ENCODE measurements at regions not wholly inside any gene's neighbourhood (a gene's known extent, or its start where the extent isn't known, plus 50 kb on each side); places are given as distances from the start of the nearest gene placed in this dataset.

GRCh38 chr3:102673271-102674115, 238.7 kb downstream of the ZPLD1 start:
- Histone ChIP-seq H3K9me3 (ENCODE audit: severe bottlenecking) (no peaks in the 10 kb centered on the region), H3K36me3 (no peaks in the 10 kb centered on the region), H3K27ac (peak overlapping the region; percentile 23; the same call in 1 of the 2 replicates), H3K4me3 (ENCODE audit: low read depth, low read length) (peak overlapping the region; percentile 49), H3K27me3 (ENCODE audit: insufficient read depth, low read depth, severe bottlenecking) (no peaks in the 10 kb centered on the region)
- DNase-seq, result peak; percentile 76
- peak; percentile 68 for TF ChIP-seq CTCF (IDR thresholded peaks at IDR 0.05; ENCODE audit: low read depth, low read length)

GRCh38 chr3:102674284-102674683, 239.5 kb downstream of the ZPLD1 start:
- Histone ChIP-seq H3K27ac (no peak overlapping the region), H3K4me3 (ENCODE audit: low read depth, low read length) (no peak overlapping the region), H3K27me3 (ENCODE audit: insufficient read depth, low read depth, severe bottlenecking) (no peaks in the 10 kb centered on the region), H3K9me3 (ENCODE audit: severe bottlenecking) (no peaks in the 10 kb centered on the region), H3K36me3 (no peaks in the 10 kb centered on the region)
- no peak for TF ChIP-seq CTCF (IDR thresholded peaks at IDR 0.05; ENCODE audit: low read depth, low read length)
- DNase-seq, result no peak

- no peaks in the 10 kb centered on the region for H3K36me3 ChIP-seq
- H3K4me3 ChIP-seq (ENCODE audit: low read depth, low read length), result no peak overlapping the region
- DNase-seq, result no peak
- H3K27me3 ChIP-seq (ENCODE audit: insufficient read depth, low read depth, severe bottlenecking), result no peaks in the 10 kb centered on the region
- no peaks in the 10 kb centered on the region for H3K9me3 ChIP-seq (ENCODE audit: severe bottlenecking)
- TF ChIP-seq CTCF (IDR thresholded peaks at IDR 0.05; ENCODE audit: low read depth, low read length), result no peak
- H3K27ac ChIP-seq, result no peak overlapping the region
Measured at GRCh38 chr3:102676424-102676823, 241.6 kb downstream of the ZPLD1 start.

GRCh38 chr3:102682741-102683140, 247.9 kb downstream of the ZPLD1 start:
- H3K9me3 ChIP-seq (ENCODE audit: severe bottlenecking), result no peaks in the 10 kb centered on the region
- TF ChIP-seq CTCF (IDR thresholded peaks at IDR 0.05; ENCODE audit: low read depth, low read length), result no peak

GRCh38 chr3:102686792-102687191, 252.0 kb downstream of the ZPLD1 start:
- TF ChIP-seq CTCF (IDR thresholded peaks at IDR 0.05; ENCODE audit: low read depth, low read length), result no peak
- H3K4me3 ChIP-seq (ENCODE audit: low read depth, low read length), result no peak overlapping the region
- H3K27ac ChIP-seq, result no peak overlapping the region
- DNase-seq, result no peak
- H3K27me3 ChIP-seq (ENCODE audit: insufficient read depth, low read depth, severe bottlenecking), result no peaks in the 10 kb centered on the region
- H3K36me3 ChIP-seq, result no peaks in the 10 kb centered on the region
- no peaks in the 10 kb centered on the region for H3K9me3 ChIP-seq (ENCODE audit: severe bottlenecking)

More at GRCh38 chr3:102682741-102683140, 247.9 kb downstream of the ZPLD1 start:
- H3K27me3 ChIP-seq (ENCODE audit: insufficient read depth, low read depth, severe bottlenecking), result no peaks in the 10 kb centered on the region
- H3K27ac ChIP-seq, result no peak overlapping the region
- H3K4me3 ChIP-seq (ENCODE audit: low read depth, low read length), result no peak overlapping the region
- no peaks in the 10 kb centered on the region for H3K36me3 ChIP-seq
- no peak for DNase-seq
